ENCODE measurements at regions not wholly inside any gene's neighbourhood (a gene's known extent, or its start where the extent isn't known, plus 50 kb on each side); places are given as distances from the start of the nearest gene placed in this dataset.

DNA sequence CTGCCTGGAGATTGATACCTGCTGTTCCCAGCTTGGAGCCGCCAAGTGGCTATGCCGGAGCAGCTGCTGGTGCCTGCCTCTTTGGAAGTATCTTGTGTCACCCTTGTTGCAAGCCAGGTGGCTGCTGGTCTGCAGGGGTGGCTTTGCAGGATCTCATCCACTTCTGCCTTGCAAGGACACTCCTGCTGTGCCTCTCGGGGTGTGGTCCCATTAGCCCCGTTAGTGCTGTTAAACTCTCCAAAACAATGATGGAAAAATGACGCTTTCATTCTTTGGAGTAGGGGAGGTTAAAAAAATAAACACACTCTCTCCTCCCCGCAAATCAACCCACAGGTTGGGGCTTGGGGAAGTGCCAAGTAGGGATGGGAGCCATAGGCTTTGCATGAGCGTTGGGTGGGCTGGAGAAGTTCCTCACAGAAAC lies 352.8 kb downstream of the RNF144A start:
- Histone ChIP-seq H3K27ac (ENCODE audit: low read length) (no peak overlapping the region), H3K9ac (ENCODE audit: low read depth, low read length) (no peak overlapping the region), H3K4me1 (ENCODE audit: insufficient read depth, low read length) (no peaks in the 10 kb centered on the region; the same call in 1 of the 2 replicates), H3K4me3 (ENCODE audit: low read length) (no peak overlapping the region), H3K27me3 (ENCODE audit: insufficient read depth, low read length) (no peaks in the 10 kb centered on the region), H3K36me3 (ENCODE audit: insufficient read depth, low read depth, low read length) (no peaks in the 10 kb centered on the region), H3K9me3 (ENCODE audit: insufficient read depth, low read depth, low read length) (no peaks in the 10 kb centered on the region)

DNA sequence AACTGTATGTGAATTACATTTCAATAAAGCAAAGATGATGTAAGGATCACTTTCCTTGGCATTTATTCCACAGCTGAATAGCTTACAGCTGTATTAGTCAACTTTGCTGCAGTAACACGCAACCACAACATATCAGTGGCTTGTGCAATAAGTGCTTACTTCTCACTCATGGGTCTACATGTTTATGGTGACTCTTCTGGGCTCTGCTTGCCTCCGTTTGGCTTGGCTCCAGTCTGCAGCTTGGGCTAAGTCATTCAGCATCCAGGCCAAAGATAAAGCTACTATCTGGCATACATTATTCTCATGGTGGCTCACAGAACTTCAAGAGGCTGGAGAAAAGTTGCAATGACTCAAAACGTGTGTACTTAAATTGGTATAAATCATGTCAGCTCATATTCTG lies 355.0 kb downstream of the RNF144A start:
- H3K36me3 ChIP-seq (ENCODE audit: insufficient read depth, low read depth, low read length), result no peaks in the 10 kb centered on the region
- no peak overlapping the region for H3K27ac ChIP-seq (ENCODE audit: low read length)
- H3K4me1 ChIP-seq (ENCODE audit: insufficient read depth, low read length), result no peaks in the 10 kb centered on the region; the same call in 1 of the 2 replicates
- H3K27me3 ChIP-seq (ENCODE audit: insufficient read depth, low read length), result no peaks in the 10 kb centered on the region
- H3K9me3 ChIP-seq (ENCODE audit: insufficient read depth, low read depth, low read length), result no peaks in the 10 kb centered on the region
- no peak overlapping the region for H3K9ac ChIP-seq (ENCODE audit: low read depth, low read length)
- H3K4me3 ChIP-seq (ENCODE audit: low read length), result no peak overlapping the region

DNA sequence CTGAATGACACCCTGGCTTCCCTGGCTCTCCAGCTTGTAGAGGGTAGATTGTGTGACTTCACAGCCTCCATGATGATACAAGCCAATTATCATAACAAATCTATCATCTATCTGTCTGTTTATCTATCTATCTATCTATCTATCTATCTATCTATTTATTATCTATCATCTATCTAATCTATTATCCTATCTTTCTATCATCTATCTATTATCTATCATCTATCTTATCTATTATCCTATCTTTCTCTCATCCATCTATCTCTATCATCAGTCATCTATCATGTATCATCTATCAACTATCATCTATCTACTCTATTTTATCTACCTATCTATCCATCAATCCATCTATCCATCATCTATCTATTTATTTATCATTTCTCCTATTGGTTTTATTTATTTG lies 361.8 kb downstream of the RNF144A start:
- Histone ChIP-seq H3K36me3 (ENCODE audit: insufficient read depth, low read depth, low read length) (no peaks in the 10 kb centered on the region), H3K9ac (ENCODE audit: low read depth, low read length) (no peak overlapping the region), H3K27ac (ENCODE audit: low read length) (no peak overlapping the region)

DNA sequence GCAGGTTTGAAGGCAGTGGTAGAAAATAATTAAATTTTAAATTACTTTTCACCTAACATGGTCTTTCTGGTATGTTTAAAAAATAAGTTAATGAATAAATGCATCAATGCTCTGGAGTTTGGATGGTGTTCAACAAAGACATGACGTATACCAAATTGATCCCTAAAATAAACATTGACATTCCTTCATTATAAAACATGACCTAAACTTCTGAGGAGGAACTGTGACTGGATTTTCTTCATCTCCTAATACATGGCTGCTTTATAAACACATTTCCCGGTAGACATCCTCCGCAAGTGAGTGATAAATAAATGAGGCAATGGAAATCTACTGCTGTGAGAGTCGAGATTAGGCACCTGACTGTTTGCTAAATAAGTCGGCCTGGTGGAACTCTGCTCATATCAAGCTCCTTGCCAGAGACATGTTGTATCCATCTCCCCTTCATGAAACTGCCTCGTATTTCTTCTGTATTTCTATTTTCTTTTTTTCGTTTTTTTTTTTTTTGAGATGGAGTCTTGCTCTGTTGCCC lies 362.3 kb downstream of the RNF144A start:
- no peak overlapping the region for H3K27ac ChIP-seq (ENCODE audit: low read length)
- H3K4me1 ChIP-seq (ENCODE audit: insufficient read depth, low read length), result no peaks in the 10 kb centered on the region
- H3K4me3 ChIP-seq (ENCODE audit: low read length), result no peak overlapping the region
- H3K36me3 ChIP-seq (ENCODE audit: insufficient read depth, low read depth, low read length), result no peaks in the 10 kb centered on the region
- no peaks in the 10 kb centered on the region for H3K27me3 ChIP-seq (ENCODE audit: insufficient read depth, low read length)
- no peak overlapping the region for H3K9ac ChIP-seq (ENCODE audit: low read depth, low read length)
- no peaks in the 10 kb centered on the region for H3K9me3 ChIP-seq (ENCODE audit: insufficient read depth, low read depth, low read length)

More for the DNA sequence above, 361.8 kb downstream of the RNF144A start:
- Histone ChIP-seq H3K27me3 (ENCODE audit: insufficient read depth, low read length) (no peaks in the 10 kb centered on the region), H3K4me3 (ENCODE audit: low read length) (no peak overlapping the region), H3K9me3 (ENCODE audit: insufficient read depth, low read depth, low read length) (no peaks in the 10 kb centered on the region), H3K4me1 (ENCODE audit: insufficient read depth, low read length) (no peaks in the 10 kb centered on the region)

DNA sequence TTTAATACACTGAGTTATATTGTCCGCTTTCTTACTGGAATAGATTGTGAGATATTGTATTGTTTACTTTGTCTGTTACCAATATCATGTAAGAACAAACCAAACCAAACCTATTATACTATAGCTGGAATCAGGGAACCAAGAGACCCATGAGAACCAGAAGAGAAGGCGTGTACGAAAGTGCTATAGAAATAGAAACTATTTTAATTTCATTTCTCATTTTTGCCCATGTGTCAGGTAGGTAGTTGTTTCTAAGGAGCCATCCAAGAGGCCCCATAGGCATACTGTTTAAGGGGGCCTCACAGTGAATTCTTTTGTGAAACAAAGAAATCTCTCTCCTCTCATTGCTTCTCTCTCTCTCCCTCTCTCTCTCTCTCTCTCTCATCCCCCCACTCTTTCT lies 363.6 kb downstream of the RNF144A start:
- no peak overlapping the region for H3K27ac ChIP-seq (ENCODE audit: low read length)
- no peak overlapping the region for H3K4me3 ChIP-seq (ENCODE audit: low read length)
- H3K9ac ChIP-seq (ENCODE audit: low read depth, low read length), result no peak overlapping the region
- H3K27me3 ChIP-seq (ENCODE audit: insufficient read depth, low read length), result no peaks in the 10 kb centered on the region
- H3K36me3 ChIP-seq (ENCODE audit: insufficient read depth, low read depth, low read length), result no peaks in the 10 kb centered on the region
- H3K9me3 ChIP-seq (ENCODE audit: insufficient read depth, low read depth, low read length), result no peaks in the 10 kb centered on the region
- no peaks in the 10 kb centered on the region for H3K4me1 ChIP-seq (ENCODE audit: insufficient read depth, low read length)

DNA sequence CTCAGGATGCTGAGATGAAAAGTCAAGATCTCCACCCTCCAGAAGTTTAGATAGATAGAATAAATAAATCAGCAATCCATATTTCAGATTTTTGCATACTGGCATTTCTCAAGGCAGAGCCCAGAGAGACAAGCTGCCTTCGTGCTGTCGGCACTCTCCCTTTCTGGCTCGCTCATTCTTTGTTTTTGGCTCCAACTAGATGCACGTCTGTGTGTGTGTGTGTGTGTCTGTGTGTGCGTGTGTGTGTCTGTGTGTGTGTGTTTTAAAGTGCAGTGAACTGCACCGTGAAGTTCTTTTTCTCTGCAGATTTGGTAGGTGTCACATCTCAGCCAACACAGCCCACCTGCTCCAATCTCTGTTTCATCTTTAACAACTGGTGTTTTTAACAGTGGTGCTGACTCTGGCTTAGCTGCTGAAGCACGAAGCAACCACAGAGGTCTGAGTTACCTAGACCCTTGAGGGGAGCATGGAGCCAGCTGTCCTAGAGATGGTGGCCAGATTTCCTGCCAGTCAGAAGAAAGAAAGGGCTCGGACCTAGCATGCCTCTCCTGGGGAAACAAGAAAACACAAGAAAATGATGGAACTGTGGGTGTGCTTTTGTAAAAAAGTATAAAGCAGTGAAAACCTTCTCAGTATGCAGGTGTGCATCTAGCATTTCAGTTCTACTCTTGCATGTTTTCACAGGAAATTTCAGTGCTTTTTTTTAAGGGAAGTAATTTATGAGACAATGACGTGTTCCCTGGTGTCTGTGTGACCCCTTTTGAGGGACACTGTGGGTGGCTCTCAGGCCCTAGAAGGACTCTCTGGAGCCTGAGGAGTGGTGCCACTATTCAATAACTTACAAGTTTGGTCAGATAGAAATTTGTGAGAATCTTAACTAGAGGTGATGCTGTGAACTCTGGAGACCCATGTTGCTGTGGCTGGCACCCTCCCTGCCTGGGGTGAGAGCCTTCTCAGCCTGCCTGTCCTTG lies 364.3 kb downstream of the RNF144A start:
- Histone ChIP-seq H3K4me1 (ENCODE audit: insufficient read depth, low read length) (no peaks in the 10 kb centered on the region), H3K27ac (ENCODE audit: low read length) (no peak overlapping the region), H3K9me3 (ENCODE audit: insufficient read depth, low read depth, low read length) (no peaks in the 10 kb centered on the region), H3K36me3 (ENCODE audit: insufficient read depth, low read depth, low read length) (no peaks in the 10 kb centered on the region), H3K4me3 (ENCODE audit: low read length) (no peak overlapping the region), H3K9ac (ENCODE audit: low read depth, low read length) (no peak overlapping the region), H3K27me3 (ENCODE audit: insufficient read depth, low read length) (no peaks in the 10 kb centered on the region)

DNA sequence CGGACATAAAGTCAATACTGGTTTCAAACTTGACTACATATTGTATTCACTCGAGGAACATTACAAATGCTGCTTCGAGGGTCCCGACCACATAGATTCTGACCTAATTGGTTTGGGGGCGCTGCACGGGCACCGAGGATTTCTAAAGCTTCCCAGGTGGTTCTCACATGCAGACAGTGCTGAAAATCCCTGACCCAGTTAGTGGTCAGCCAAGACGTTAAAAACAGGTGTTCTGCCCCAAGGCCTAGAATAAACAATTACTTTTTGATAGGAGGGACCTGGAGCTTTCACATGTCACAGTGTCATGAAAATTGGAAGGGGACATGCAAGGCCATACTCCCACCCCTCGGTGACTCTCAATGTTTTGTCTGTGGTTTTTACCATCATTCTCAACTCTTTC lies 368.9 kb downstream of the RNF144A start:
- Histone ChIP-seq H3K27me3 (ENCODE audit: insufficient read depth, low read length) (no peaks in the 10 kb centered on the region), H3K4me3 (ENCODE audit: low read length) (no peak overlapping the region), H3K9me3 (ENCODE audit: insufficient read depth, low read depth, low read length) (no peaks in the 10 kb centered on the region), H3K9ac (ENCODE audit: low read depth, low read length) (no peak overlapping the region), H3K4me1 (ENCODE audit: insufficient read depth, low read length) (no peaks in the 10 kb centered on the region), H3K27ac (ENCODE audit: low read length) (no peak overlapping the region), H3K36me3 (ENCODE audit: insufficient read depth, low read depth, low read length) (no peaks in the 10 kb centered on the region)

DNA sequence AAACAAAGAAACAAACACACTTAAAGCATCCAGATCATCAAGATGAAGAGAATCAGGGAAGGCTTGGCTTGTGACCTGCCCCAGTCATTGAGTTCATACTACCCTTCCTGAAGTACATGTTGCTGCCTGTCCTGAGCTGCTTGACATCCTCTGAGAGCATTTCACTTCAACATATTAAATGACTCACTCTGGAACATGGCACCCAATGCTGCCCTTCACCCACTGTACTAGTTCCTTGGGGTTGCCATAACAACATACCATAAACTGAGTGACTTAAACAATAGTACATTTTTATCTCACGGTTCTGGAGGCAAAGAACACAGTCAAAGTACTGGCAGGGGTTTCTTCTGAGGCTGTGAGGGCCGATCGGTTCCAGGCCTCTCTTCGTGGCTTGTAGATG lies 371.3 kb downstream of the RNF144A start:
- Histone ChIP-seq H3K4me1 (ENCODE audit: insufficient read depth, low read length) (no peaks in the 10 kb centered on the region), H3K27me3 (ENCODE audit: insufficient read depth, low read length) (no peaks in the 10 kb centered on the region), H3K9me3 (ENCODE audit: insufficient read depth, low read depth, low read length) (no peaks in the 10 kb centered on the region), H3K4me3 (ENCODE audit: low read length) (no peak overlapping the region), H3K9ac (ENCODE audit: low read depth, low read length) (no peak overlapping the region), H3K36me3 (ENCODE audit: insufficient read depth, low read depth, low read length) (no peaks in the 10 kb centered on the region), H3K27ac (ENCODE audit: low read length) (no peak overlapping the region)

DNA sequence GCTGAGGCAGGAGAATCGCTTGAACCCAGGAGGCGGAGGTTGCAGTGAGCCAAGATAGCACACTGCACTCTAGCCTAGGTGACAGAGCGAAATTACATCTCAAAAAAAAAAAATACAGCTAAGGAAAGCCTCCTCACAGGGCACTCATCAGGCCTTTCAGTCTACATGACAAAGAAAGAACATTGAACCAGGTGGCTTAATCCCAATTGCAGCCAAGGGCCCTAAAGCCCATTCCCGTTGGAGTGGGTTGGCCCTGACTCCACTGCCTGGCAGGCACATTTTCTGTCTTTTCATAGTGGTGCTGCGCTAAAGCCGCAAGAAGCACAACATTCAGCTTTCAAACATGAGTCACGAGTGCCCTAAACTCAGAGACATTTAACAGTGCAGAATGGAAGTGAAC lies 372.5 kb downstream of the RNF144A start:
- H3K9me3 ChIP-seq (ENCODE audit: insufficient read depth, low read depth, low read length), result no peaks in the 10 kb centered on the region
- H3K27me3 ChIP-seq (ENCODE audit: insufficient read depth, low read length), result no peaks in the 10 kb centered on the region
- no peak overlapping the region for H3K4me3 ChIP-seq (ENCODE audit: low read length)
- H3K4me1 ChIP-seq (ENCODE audit: insufficient read depth, low read length), result no peaks in the 10 kb centered on the region
- no peak overlapping the region for H3K27ac ChIP-seq (ENCODE audit: low read length)
- H3K9ac ChIP-seq (ENCODE audit: low read depth, low read length), result no peak overlapping the region
- no peaks in the 10 kb centered on the region for H3K36me3 ChIP-seq (ENCODE audit: insufficient read depth, low read depth, low read length)

DNA sequence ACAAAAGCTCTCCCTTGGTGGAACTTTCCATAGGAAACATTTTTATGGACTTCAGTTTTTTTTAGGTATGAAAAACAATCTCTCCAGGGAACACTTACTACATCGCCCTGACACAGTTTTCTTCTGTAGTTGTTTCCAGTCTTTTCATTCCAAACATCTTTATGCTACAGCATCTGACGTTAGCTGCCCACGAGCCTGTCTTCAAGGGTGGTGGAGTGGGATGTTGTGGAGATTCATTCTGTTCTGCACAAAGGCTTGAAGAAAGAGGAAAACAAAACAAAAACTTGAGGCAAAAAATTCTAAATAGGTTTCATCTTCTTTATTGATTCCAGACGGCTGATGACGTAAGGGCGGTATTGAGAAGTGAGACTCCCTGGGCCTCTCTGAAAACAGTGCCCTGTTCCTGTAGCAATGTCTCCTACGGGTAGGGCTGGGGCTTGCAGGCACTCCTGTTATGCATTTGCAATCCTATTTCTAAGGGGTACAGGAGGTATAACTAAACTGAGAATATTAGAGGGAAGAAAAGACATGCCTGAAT lies 375.0 kb downstream of the RNF144A start:
- no peak overlapping the region for H3K4me3 ChIP-seq (ENCODE audit: low read length)
- H3K4me1 ChIP-seq (ENCODE audit: insufficient read depth, low read length), result no peaks in the 10 kb centered on the region
- H3K27ac ChIP-seq (ENCODE audit: low read length), result no peak overlapping the region
- no peak overlapping the region for H3K9ac ChIP-seq (ENCODE audit: low read depth, low read length)
- H3K9me3 ChIP-seq (ENCODE audit: insufficient read depth, low read depth, low read length), result no peaks in the 10 kb centered on the region
- H3K36me3 ChIP-seq (ENCODE audit: insufficient read depth, low read depth, low read length), result no peaks in the 10 kb centered on the region
- H3K27me3 ChIP-seq (ENCODE audit: insufficient read depth, low read length), result no peaks in the 10 kb centered on the region

DNA sequence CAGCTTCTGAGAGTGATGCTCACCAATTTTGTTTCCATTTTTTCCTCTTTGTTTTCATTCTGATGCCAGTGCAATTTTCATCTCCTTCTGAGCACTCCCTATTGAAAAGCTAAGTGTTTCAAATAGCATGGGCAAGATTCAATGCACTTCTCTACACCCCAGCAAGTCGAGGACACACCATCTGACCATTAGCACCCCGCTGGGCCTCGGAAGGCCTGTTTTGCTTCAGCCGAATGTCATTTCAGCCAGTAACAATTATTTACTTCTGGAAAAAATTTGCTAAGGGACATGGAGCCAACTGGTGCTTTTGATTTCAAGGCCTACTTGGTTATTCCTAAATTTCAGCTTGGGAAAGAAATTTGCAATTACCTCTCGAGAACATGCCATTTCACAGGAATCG lies 392.4 kb downstream of the RNF144A start:
- no peak overlapping the region for H3K4me3 ChIP-seq (ENCODE audit: low read length)
- no peaks in the 10 kb centered on the region; the same call in 1 of the 2 replicates for H3K4me1 ChIP-seq (ENCODE audit: insufficient read depth, low read length)
- H3K9me3 ChIP-seq (ENCODE audit: insufficient read depth, low read depth, low read length), result no peaks in the 10 kb centered on the region
- no peaks in the 10 kb centered on the region for H3K36me3 ChIP-seq (ENCODE audit: insufficient read depth, low read depth, low read length)
- H3K27me3 ChIP-seq (ENCODE audit: insufficient read depth, low read length), result no peaks in the 10 kb centered on the region
- H3K9ac ChIP-seq (ENCODE audit: low read depth, low read length), result no peak overlapping the region
- no peak overlapping the region for H3K27ac ChIP-seq (ENCODE audit: low read length)

DNA sequence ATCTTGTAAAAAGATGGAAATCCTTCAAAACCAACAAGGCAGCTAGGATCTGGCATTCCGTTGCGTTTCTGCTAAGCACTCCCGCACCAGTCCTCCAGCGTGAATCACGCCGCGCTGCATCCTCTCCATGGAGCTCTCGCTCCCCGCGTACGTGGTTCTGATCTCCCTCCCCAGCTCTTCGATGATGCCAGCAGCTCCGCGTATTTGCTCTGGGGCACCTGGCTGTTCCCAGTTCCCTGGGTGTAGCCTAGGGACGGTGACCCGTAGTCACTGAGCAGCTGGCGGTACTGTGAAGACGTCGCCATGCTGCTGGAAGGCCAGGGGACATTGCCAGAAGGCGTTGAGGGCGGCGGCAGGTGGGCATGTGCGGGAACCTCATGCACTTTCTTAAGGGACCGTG lies 407.5 kb downstream of the RNF144A start:
- Histone ChIP-seq H3K9me3 (ENCODE audit: insufficient read depth, low read depth, low read length) (no peaks in the 10 kb centered on the region), H3K9ac (ENCODE audit: low read depth, low read length) (no peak overlapping the region), H3K36me3 (ENCODE audit: insufficient read depth, low read depth, low read length) (no peaks in the 10 kb centered on the region), H3K27ac (ENCODE audit: low read length) (no peak overlapping the region), H3K4me3 (ENCODE audit: low read length) (peak overlapping the region; percentile 30; the same call in 1 of the 2 replicates), H3K27me3 (ENCODE audit: insufficient read depth, low read length) (peaks cover 21% of the 10 kb centered on the region; the same call in 1 of the 2 replicates), H3K4me1 (ENCODE audit: insufficient read depth, low read length) (peaks cover 3% of the 10 kb centered on the region; the same call in 1 of the 2 replicates)
